ENCODE measurements at regions not wholly inside any gene's neighbourhood (a gene's known extent, or its start where the extent isn't known, plus 50 kb on each side); places are given as distances from the start of the nearest gene placed in this dataset.

GRCh38 chr3:20873235-20873634 lies 687.2 kb upstream of the SGO1 start:
- peaks cover 0 to 8% of the 10 kb centered on the region in 2 donors for H3K36me3 Mint-ChIP-seq
- no peaks in the 10 kb centered on the region for H3K27me3 Mint-ChIP-seq

GRCh38 chr3:20870106-20870899 lies 684.3 kb upstream of the SGO1 start:
- no peak for DNase-seq
- peaks cover 2 to 18% (median 6%) of the 10 kb centered on the region in 7 donors for H3K9me3 Mint-ChIP-seq
- no peak overlapping the region for H3K4me3 Mint-ChIP-seq
- H3K27ac Mint-ChIP-seq = no peak overlapping the region
- no peak for ATAC-seq (ENCODE audit: low read depth in 2 of 2)
- no peaks in the 10 kb centered on the region for H3K4me1 Mint-ChIP-seq
- peaks cover 0 to 8% of the 10 kb centered on the region in 2 donors for H3K36me3 Mint-ChIP-seq
- no peaks in the 10 kb centered on the region for H3K27me3 Mint-ChIP-seq

More at GRCh38 chr3:20873235-20873634, 687.2 kb upstream of the SGO1 start:
- H3K9me3 Mint-ChIP-seq = peaks cover 2 to 21% (median 8%) of the 10 kb centered on the region in 7 donors
- no peak overlapping the region for H3K27ac Mint-ChIP-seq
- ATAC-seq (ENCODE audit: low read depth in 2 of 2) (no peak), DNase-seq (no peak)
- no peaks in the 10 kb centered on the region for H3K4me1 Mint-ChIP-seq
- no peak overlapping the region for H3K4me3 Mint-ChIP-seq

- Mint-ChIP-seq H3K9me3 (peaks cover 3 to 28% (median 17%) of the 10 kb centered on the region in 7 donors), H3K4me3 (no peak overlapping the region)
Observed at GRCh38 chr3:20865803-20866202, 679.8 kb upstream of the SGO1 start.

GRCh38 chr3:20861454-20861853 lies 675.4 kb upstream of the SGO1 start:
- no peaks in the 10 kb centered on the region for H3K27me3 Mint-ChIP-seq
- H3K4me3 Mint-ChIP-seq = no peak overlapping the region
- no peak overlapping the region for H3K27ac Mint-ChIP-seq
- H3K4me1 Mint-ChIP-seq = no peaks in the 10 kb centered on the region
- no peak for ATAC-seq (ENCODE audit: low read depth in 2 of 2)
- DNase-seq = no peak
- H3K36me3 Mint-ChIP-seq = peaks cover 0 to 16% of the 10 kb centered on the region in 2 donors
- H3K9me3 Mint-ChIP-seq = peaks cover 3 to 26% (median 17%) of the 10 kb centered on the region in 7 donors

More at GRCh38 chr3:20865803-20866202, 679.8 kb upstream of the SGO1 start:
- Mint-ChIP-seq H3K36me3 (peaks cover 0 to 16% of the 10 kb centered on the region in 2 donors), H3K4me1 (no peaks in the 10 kb centered on the region), H3K27me3 (no peaks in the 10 kb centered on the region), H3K27ac (no peak overlapping the region)
- no peak for DNase-seq
- no peak for ATAC-seq (ENCODE audit: low read depth in 2 of 2)

- Mint-ChIP-seq H3K36me3 (no peaks in the 10 kb centered on the region), H3K27ac (no peak overlapping the region), H3K27me3 (no peaks in the 10 kb centered on the region), H3K4me1 (no peaks in the 10 kb centered on the region), H3K4me3 (no peak overlapping the region), H3K9me3 (peaks cover 3 to 8% (median 4%) of the 10 kb centered on the region in 7 donors)
- DNase-seq (no peak), ATAC-seq (ENCODE audit: low read depth in 2 of 2) (no peak)
Observed at GRCh38 chr3:20857636-20858035, 671.6 kb upstream of the SGO1 start.

GRCh38 chr3:20853890-20854289 lies 667.9 kb upstream of the SGO1 start:
- H3K27ac Mint-ChIP-seq = no peak overlapping the region
- DNase-seq (no peak), ATAC-seq (ENCODE audit: low read depth in 2 of 2) (no peak)
- H3K36me3 Mint-ChIP-seq = no peaks in the 10 kb centered on the region
- H3K4me1 Mint-ChIP-seq = no peaks in the 10 kb centered on the region
- H3K9me3 Mint-ChIP-seq = peaks cover 0 to 3% (median under 1%) of the 10 kb centered on the region in 7 donors
- H3K27me3 Mint-ChIP-seq = no peaks in the 10 kb centered on the region
- no peak overlapping the region for H3K4me3 Mint-ChIP-seq

GRCh38 chr3:20852712-20853111 lies 666.7 kb upstream of the SGO1 start:
- H3K27ac Mint-ChIP-seq = no peak overlapping the region
- H3K4me3 Mint-ChIP-seq = no peak overlapping the region
- H3K9me3 Mint-ChIP-seq = peaks cover 0 to 6% (median 2%) of the 10 kb centered on the region in 7 donors
- H3K36me3 Mint-ChIP-seq = no peaks in the 10 kb centered on the region
- no peaks in the 10 kb centered on the region for H3K4me1 Mint-ChIP-seq
- ATAC-seq (ENCODE audit: low read depth in 2 of 2) (no peak), DNase-seq (no peak)
- H3K27me3 Mint-ChIP-seq = no peaks in the 10 kb centered on the region

GRCh38 chr3:20849975-20850374 lies 664.0 kb upstream of the SGO1 start:
- Mint-ChIP-seq H3K27ac (peak overlapping the region in 1 of 6 donors; percentile 53), H3K36me3 (no peaks in the 10 kb centered on the region), H3K9me3 (peaks cover 0 to 6% (median 2%) of the 10 kb centered on the region in 7 donors), H3K4me3 (no peak overlapping the region), H3K4me1 (no peaks in the 10 kb centered on the region), H3K27me3 (no peaks in the 10 kb centered on the region)
- DNase-seq (no peak), ATAC-seq (ENCODE audit: low read depth in 2 of 2) (no peak)

GRCh38 chr3:20846832-20847231 lies 660.8 kb upstream of the SGO1 start:
- Mint-ChIP-seq H3K4me3 (no peak overlapping the region), H3K27ac (no peak overlapping the region), H3K27me3 (no peaks in the 10 kb centered on the region), H3K36me3 (no peaks in the 10 kb centered on the region), H3K9me3 (peaks cover 0 to 6% (median 2%) of the 10 kb centered on the region in 7 donors), H3K4me1 (no peaks in the 10 kb centered on the region)
- DNase-seq (no peak), ATAC-seq (ENCODE audit: low read depth in 2 of 2) (no peak)

- H3K4me1 Mint-ChIP-seq = no peaks in the 10 kb centered on the region
- no peaks in the 10 kb centered on the region for H3K27me3 Mint-ChIP-seq
- no peak overlapping the region for H3K4me3 Mint-ChIP-seq
- H3K9me3 Mint-ChIP-seq = peaks cover 0 to 6% (median 2%) of the 10 kb centered on the region in 7 donors
- DNase-seq (no peak), ATAC-seq (ENCODE audit: low read depth in 2 of 2) (no peak)
- H3K36me3 Mint-ChIP-seq = no peaks in the 10 kb centered on the region
- no peak overlapping the region for H3K27ac Mint-ChIP-seq
Observed at GRCh38 chr3:20846066-20846465, 660.1 kb upstream of the SGO1 start.

- no peak for ATAC-seq (ENCODE audit: low read depth in 2 of 2)
- H3K36me3 Mint-ChIP-seq = no peaks in the 10 kb centered on the region
- H3K27me3 Mint-ChIP-seq = no peaks in the 10 kb centered on the region
- no peak for DNase-seq
- H3K4me1 Mint-ChIP-seq = no peaks in the 10 kb centered on the region
- H3K9me3 Mint-ChIP-seq = peaks cover 0 to 6% (median 2%) of the 10 kb centered on the region in 7 donors
- H3K27ac Mint-ChIP-seq = peak overlapping the region in 1 of 6 donors; percentile 4
- H3K4me3 Mint-ChIP-seq = no peak overlapping the region
Observed at GRCh38 chr3:20844851-20845250, 658.8 kb upstream of the SGO1 start.

- Mint-ChIP-seq H3K27ac (no peak overlapping the region), H3K27me3 (no peaks in the 10 kb centered on the region), H3K36me3 (no peaks in the 10 kb centered on the region), H3K9me3 (peaks cover 0 to 4% (median 1%) of the 10 kb centered on the region in 7 donors), H3K4me3 (no peak overlapping the region), H3K4me1 (no peaks in the 10 kb centered on the region)
- ATAC-seq (ENCODE audit: low read depth in 2 of 2) (no peak), DNase-seq (no peak)
Observed at GRCh38 chr3:20842594-20843436, 656.8 kb upstream of the SGO1 start.

GRCh38 chr3:20842002-20842401 lies 656.0 kb upstream of the SGO1 start:
- ATAC-seq (ENCODE audit: low read depth in 2 of 2) (no peak), DNase-seq (no peak)
- Mint-ChIP-seq H3K9me3 (peaks cover 0 to 4% (median 1%) of the 10 kb centered on the region in 7 donors), H3K36me3 (no peaks in the 10 kb centered on the region), H3K27ac (no peak overlapping the region), H3K4me3 (no peak overlapping the region), H3K4me1 (no peaks in the 10 kb centered on the region), H3K27me3 (no peaks in the 10 kb centered on the region)
